ENCODE measurements at regions not wholly inside any gene's neighbourhood (a gene's known extent, or its start where the extent isn't known, plus 50 kb on each side); places are given as distances from the start of the nearest gene placed in this dataset.

DNA sequence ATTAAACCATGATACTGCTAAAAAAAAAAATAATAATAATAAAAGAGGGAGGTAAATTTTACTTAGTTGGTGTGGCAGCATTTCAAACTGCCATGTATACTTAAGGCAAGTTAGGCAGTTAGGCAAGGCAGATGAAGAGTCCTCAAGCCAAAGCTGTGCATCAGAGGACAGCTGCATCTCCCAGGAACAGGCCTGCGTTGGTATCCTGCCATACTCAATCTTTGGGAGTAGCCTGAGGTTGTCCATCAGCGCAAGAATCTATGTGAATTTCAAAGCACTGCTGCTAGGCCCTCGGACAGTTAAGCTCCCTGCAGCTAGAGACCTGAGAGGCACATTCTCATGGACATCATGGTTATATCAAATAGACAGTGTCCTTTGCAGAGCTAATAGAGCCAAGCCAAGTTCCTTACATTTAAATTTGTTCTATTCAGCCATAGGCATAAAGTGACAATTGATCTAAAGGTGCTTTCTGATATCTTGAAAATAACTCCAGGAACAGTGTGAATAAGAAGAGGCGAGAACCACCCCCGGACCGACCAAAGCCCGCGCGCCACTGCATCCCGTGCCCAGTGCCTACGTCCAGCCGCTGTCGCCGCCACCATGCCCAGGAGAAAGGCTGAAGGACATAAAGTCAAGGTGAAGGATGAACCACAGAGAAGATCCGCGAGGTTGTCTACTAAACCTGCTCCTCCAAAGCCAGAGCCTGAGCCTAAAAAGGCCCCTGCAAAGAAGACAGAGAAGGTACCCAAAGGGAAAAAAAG, 310.6 kb downstream of the SEMA3D start:
- TF ChIP-seq ZFP3 (CRISPR knock-in tag; IDR thresholded peaks at IDR 0.05), result no peak
- no peak for TF ChIP-seq TCF4 (CRISPR knock-in tag; IDR thresholded peaks at IDR 0.05; ENCODE audit: borderline replicate concordance)
- TF ChIP-seq, protein P1, sequence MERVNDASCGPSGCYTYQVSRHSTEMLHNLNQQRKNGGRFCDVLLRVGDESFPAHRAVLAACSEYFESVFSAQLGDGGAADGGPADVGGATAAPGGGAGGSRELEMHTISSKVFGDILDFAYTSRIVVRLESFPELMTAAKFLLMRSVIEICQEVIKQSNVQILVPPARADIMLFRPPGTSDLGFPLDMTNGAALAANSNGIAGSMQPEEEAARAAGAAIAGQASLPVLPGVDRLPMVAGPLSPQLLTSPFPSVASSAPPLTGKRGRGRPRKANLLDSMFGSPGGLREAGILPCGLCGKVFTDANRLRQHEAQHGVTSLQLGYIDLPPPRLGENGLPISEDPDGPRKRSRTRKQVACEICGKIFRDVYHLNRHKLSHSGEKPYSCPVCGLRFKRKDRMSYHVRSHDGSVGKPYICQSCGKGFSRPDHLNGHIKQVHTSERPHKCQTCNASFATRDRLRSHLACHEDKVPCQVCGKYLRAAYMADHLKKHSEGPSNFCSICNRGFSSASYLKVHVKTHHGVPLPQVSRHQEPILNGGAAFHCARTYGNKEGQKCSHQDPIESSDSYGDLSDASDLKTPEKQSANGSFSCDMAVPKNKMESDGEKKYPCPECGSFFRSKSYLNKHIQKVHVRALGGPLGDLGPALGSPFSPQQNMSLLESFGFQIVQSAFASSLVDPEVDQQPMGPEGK (CRISPR knock-in tag; IDR thresholded peaks at IDR 0.05; ENCODE audit: borderline replicate concordance), result no peak
- TF ChIP-seq PPARA (CRISPR knock-in tag; IDR thresholded peaks at IDR 0.05; ENCODE audit: borderline replicate concordance), result no peak
- TF ChIP-seq, protein P2, sequence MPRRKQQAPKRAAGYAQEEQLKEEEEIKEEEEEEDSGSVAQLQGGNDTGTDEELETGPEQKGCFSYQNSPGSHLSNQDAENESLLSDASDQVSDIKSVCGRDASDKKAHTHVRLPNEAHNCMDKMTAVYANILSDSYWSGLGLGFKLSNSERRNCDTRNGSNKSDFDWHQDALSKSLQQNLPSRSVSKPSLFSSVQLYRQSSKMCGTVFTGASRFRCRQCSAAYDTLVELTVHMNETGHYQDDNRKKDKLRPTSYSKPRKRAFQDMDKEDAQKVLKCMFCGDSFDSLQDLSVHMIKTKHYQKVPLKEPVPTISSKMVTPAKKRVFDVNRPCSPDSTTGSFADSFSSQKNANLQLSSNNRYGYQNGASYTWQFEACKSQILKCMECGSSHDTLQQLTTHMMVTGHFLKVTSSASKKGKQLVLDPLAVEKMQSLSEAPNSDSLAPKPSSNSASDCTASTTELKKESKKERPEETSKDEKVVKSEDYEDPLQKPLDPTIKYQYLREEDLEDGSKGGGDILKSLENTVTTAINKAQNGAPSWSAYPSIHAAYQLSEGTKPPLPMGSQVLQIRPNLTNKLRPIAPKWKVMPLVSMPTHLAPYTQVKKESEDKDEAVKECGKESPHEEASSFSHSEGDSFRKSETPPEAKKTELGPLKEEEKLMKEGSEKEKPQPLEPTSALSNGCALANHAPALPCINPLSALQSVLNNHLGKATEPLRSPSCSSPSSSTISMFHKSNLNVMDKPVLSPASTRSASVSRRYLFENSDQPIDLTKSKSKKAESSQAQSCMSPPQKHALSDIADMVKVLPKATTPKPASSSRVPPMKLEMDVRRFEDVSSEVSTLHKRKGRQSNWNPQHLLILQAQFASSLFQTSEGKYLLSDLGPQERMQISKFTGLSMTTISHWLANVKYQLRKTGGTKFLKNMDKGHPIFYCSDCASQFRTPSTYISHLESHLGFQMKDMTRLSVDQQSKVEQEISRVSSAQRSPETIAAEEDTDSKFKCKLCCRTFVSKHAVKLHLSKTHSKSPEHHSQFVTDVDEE (CRISPR knock-in tag; IDR thresholded peaks at IDR 0.05), result no peak
- no peak for TF ChIP-seq SNAI2 (CRISPR knock-in tag; IDR thresholded peaks at IDR 0.05)
